HG02571 (cell line): ENCODE measurements at regions not wholly inside any gene's neighbourhood (a gene's known extent, or its start where the extent isn't known, plus 50 kb on each side); places are given as distances from the start of the nearest gene placed in this dataset.

ENCODE experiments used
- ATAC-seq: cut with Tn5 transposase; IDR thresholded peaks from one replicate; pipeline ENCODE4 v1.9.1; 2021; ENCODE audit warnings: mild to moderate bottlenecking, moderate library complexity; ENCODE audit not compliant: unreplicated experiment

DNA sequence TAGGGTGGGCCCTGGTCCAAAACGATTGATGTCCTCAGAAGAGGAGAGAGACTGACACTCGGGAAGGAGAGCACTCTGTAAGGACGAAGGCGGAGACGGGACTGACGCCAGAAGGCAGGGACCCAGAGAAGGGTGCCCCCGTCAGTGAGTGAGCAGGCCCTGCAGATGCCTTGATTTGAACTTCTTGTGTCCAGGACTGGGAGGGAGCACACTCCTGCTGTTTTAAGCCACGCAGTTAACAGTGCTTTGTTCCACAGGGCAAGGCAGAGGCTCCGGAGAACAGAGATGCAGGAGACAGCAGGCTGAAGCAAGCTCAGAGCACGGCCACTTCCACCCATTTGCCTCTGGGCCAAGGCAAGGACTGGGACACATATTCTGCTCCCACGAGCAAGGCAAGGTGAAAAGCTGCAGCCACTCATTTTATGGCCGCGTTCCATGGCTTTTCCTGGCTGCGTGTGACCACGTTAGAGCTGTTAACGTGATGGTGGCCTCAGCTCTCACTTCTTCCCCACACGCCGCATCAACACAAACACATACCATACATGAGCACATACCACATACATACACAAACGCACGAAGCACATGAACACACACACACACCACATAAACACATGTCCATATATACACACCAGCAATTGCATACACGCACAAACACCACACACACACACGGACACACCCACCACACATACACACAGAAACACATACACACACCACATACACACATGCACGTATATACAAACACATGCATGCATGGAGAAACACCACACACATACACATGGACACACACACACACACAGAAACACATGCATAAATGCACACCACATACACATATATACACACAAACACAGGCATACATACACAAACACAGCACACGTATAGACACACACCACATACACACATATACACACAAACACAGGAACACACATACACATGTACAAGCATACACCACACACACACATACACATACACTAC is 521.0 kb upstream of the MYT1L start:
- ATAC-seq, result no peak

DNA sequence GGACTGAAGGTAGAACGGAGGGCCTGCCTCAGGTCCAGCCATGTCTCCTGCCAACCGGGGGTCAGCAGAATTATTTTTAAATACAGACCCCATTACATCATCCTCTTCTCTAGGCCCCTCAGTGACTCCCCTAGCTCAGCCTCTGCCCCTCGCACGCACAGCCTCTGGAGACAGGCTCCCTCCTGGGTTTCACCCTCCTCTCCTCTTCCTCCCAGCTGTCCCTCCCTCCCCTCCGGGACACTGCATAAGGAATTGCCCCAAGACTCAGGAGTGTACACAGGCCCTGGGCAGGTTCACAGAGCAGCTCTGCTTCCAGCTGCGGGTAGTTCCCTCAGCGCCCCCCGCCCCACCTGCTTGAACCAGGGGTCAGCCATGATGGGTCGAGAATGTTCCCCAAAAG is 520.2 kb upstream of the MYT1L start:
- no peak for ATAC-seq

GRCh38 chr2:2850859-2851258 is 519.8 kb upstream of the MYT1L start:
- ATAC-seq, result no peak

DNA sequence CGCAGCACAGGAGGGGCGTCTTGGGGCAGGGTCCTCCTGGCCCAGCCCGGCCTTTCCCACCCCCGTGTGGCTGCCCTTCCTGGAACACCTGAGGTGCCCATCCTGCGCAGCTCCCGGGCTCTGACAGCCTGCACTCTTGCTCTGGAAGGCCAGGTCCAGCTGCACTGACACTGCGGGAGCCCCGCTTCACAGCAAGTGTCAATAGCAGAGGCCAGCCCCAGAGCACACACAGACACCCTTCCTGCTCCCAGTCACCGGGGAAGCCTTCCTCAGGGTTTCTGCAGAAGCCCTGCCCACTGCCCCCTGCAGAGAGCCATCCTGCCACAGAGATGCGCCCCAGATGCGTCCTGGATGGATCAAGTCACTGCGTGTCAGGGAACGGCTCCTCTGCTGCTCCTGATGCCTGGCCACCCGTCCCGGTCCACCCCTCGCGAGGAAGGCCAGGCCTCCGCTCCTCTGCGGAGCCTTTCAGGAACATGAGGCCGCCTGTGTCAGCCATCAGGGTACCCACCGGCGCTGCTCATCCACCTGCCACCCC is 519.2 kb upstream of the MYT1L start:
- no peak for ATAC-seq

- no peak for ATAC-seq
Measured at GRCh38 chr2:2849464-2850217, 518.6 kb upstream of the MYT1L start.

- no peak for ATAC-seq
Measured at GRCh38 chr2:2848621-2849333, 517.7 kb upstream of the MYT1L start.

GRCh38 chr2:2848198-2848597 is 517.1 kb upstream of the MYT1L start:
- no peak for ATAC-seq

DNA sequence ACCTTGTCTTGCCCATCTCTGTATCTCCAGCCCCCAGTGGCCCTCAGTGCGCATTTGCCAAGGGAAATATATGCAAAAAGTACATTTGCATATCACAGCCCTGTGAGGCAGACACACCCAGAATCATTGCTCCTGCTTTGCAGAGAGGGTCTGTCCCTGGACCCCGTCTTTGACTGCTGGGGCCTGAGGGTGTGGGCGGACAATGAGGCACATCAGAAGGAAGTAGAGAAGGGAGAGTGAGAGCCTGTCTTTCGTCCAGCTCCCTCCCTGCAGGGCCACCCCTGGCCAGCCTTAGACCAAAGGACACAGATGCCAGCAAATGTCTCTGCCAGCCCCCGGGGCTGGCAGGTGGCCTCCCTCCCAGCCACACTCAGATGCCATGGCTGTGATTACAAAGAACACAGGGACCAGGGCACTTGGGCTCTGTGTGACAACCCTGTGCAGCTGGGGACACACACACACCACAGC is 516.2 kb upstream of the MYT1L start:
- ATAC-seq, result no peak

DNA sequence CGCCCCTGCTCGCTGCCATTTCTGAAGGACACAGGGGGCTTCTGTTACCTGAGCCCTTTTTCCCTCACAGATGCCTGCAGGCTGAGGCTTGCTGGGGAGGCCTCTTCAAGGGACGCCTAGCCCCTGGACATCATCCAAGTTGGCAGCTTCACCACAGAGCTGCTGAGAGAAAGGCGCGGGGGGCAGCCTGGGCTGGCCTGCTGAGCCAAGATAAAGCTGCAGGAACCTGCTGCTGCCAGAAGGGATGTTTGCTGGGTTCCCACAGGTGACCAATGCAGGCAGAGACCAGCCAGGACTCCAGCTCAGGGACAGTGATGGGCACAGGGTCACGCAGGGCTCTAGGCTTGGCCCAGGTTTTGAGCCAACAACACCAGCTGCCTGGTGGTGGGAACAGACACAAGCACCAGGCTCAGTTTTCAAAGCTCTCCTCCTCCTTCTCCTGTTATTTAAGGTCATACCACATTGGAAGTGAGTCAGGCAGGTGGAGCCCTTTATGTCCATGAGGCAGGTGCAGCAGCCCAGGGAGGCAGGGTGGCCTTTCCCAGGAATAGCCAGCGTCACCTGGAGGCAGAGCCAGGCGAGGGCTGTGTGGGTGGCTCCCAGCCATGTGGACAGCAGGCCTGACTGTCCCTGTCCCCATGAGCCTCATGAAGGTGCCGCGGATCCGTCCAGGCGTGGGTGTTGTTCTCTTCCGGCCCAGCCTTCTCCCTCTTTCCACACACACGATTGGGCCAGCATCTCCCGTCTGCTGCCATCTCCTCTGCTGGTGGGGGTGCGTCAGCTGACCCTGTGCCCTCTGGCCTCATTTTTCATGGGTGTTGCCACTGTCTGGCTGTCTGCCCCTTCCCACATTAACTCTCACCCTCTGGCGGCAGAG is 515.5 kb upstream of the MYT1L start:
- ATAC-seq, result no peak

DNA sequence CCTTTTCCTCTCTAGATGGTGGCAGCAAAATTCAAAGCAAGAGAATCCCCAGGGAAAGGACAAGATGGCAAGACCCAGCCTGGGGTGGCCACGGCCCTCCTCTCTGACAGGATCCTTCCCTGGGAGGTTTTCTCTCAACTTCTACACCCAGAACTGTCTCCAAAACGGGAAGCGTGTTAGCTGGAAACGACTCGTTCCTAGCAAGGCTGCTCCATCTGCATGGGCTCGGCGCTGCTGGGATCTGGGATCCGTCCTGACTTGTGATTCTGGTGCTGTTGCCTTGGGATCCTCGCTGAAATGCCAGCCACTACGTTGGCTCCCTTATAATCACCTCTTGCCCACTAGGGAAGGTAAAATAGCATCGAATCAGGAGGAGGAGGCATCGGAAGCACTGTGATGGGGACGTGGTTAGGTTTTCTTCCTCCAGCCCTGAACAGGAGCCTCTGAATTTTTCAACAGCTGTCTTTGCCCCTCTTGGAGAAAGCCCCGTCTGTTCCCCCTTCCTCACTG is 514.8 kb upstream of the MYT1L start:
- ATAC-seq, result no peak

DNA sequence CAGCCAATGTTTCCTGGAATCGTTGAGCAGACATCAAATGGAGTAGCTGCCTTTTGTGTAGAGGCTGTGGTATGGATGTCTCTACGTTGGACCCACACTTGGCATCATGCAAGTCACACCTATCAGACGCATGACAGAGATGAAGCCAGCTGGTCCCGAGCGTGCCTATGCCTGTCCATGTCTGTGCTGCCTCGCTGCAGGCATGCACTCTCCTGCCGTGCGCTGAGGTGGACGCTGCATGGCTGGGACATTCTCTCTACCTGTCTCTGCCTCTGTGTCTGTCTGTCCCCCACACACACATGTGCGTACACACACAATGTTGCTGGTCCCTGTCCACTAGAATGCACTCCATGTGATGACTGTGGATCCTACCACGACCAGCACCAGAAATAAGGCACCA is 514.2 kb upstream of the MYT1L start:
- ATAC-seq, result no peak

DNA sequence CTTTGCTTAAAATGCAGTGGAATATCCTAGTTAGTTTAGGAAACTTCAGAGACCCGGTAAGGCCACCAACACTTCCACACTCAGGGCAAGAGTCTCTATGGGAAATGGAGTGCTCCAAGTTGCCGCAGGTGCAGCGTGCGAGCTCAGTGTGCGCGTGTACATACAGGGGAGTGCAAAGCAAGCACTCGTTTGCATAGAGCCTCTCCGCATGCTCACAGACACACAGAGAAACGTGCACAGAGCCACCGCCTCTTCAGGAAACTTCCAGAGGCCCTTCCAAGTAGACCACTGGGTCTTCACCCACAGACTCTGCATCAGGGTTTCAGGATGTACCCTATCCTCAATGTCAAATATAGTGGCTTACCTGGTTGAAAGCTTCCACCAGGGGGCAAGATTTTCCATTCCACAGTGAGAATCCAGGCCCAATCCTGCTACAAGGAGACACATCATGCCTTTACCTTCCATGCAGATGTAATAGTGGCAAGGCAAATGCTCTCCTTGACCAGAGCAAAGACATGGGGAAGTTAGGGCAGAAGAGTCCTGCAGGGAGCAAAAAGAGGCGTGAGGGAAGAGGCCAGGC is 513.0 kb upstream of the MYT1L start:
- no peak for ATAC-seq

GRCh38 chr2:2842466-2842865 is 511.4 kb upstream of the MYT1L start:
- no peak for ATAC-seq

DNA sequence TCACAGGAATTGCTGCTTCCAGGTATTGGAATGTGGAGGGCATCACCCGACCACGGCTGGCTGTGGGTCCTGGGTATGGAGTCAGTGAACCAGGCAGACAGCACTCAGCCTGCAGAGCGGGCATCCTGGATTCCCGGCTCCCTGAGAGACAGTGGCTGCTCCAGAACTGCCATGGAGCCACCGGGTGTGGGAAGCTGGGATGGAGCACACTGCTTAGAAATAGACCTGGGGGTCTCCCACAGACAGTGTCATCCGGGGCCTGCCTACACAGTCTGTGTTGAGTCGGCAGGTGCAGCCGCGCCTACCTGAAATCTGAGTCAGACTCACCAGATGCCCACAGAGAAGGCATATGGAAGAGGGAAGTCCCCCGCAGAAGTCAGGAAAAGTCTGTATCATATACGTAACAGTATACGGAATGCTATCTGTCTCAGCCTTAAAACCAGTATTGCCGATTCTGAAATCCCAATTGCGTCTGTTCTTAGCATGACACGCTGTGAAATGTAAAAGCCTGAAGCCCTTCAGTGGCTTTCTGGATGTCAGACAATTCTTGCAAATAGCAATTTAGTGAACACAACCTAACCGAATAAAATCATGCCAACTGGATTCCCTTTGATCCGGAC is 509.7 kb upstream of the MYT1L start:
- no peak for ATAC-seq

GRCh38 chr2:2839782-2840531 is 508.9 kb upstream of the MYT1L start:
- ATAC-seq, result no peak

- no peak for ATAC-seq
Measured at GRCh38 chr2:2839393-2839781, 508.3 kb upstream of the MYT1L start.

DNA sequence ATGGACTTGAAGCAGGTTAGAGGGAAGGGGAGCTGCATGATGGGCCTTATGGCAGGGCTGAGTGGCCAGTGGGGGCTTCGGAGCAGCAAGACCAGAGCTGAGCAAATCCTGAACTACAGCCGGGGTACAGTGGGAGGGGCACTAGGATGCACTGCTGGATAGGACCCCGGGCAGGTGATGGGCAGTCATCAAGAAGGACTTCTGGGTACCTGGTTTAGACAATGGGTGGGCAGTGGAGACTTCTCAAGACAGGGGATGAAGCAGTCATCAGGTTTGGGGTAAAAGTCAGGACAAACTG is 507.4 kb upstream of the MYT1L start:
- no peak for ATAC-seq

DNA sequence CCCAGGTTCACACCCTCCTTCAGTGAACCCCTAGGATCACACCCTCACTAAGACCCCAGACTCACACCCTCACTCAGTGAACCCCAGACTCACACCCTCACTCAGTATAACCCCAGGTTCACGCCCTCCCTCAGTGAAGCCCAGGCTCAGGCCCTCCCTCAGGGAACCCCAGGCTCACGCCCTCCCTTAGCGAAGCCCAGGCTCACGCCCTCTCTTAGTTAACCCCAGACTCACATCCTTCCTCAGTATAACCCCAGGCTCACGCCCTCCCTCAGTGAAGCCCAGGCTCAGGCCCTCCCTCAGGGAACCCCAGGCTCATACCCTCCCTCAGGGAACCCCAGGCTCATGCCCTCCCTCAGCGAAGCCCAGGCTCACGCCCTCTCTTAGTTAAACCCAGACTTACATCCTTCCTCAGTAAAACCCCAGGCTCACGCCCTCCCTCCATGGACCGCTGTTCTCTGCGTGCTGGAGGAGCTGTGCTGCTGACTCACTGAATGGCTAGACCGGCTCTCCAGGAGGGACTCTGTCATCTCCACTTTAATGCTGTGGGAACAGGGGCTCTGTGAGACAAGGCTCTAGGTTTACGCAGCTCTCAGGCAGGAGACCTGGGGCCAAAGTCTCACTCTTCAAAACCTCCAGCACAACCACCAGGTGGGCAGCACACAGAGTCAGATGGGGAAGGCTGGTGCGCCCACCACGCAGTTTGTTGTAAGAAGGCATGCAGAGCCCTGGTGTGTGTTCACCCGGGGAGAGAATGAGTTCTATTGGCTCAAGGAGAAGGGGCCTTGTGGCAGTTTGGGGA is 506.9 kb upstream of the MYT1L start:
- no peak for ATAC-seq
